Common myeloid progenitor, CD34-positive (primary cell): ENCODE measurements at regions not wholly inside any gene's neighbourhood (a gene's known extent, or its start where the extent isn't known, plus 50 kb on each side); places are given as distances from the start of the nearest gene placed in this dataset.

ENCODE experiments used
- CTCF ChIA-PET: fragments of 350-600 bp; sonication (Branson Sonifier 250); formaldehyde crosslinking; loops from one replicate; lab custom pipeline; 2021; ENCODE audit warnings: antibody characterized with exemption; lab: Charles Lee
- POLR2A ChIA-PET: fragments of 350-600 bp; sonication (Branson Sonifier 250); formaldehyde crosslinking; loops from one replicate; lab custom pipeline; 2021; ENCODE audit warnings: antibody characterized with exemption; lab: Charles Lee
- DNase-seq, 3 donors: peaks; one replicate each; pipeline versions ENCODE4 v3.0.0 to v3.0.0-alpha.2; 2013
- H3K27ac ChIP-seq, 2 experiments: 1 replicate in 1 of 2; 2 replicates in 1 of 2; pipeline ENCODE4 v1.7.0; 2013; ENCODE audit warnings: inconsistent platforms in 2 of 2, low read length in 2 of 2, mild to moderate bottlenecking in 2 of 2, low read depth in 1 of 2, moderate library complexity in 1 of 2; ENCODE audit not compliant: severe bottlenecking in 2 of 2, insufficient read depth in 1 of 2, poor library complexity in 1 of 2
- H3K27me3 ChIP-seq, 5 experiments: replicated peaks in 2 of 5; 1 replicate in 3 of 5; 2 replicates in 2 of 5; pipeline versions ENCODE4 v1.6.1 to v1.7.0; 2013; ENCODE audit warnings: low read length in 4 of 5, mild to moderate bottlenecking in 2 of 5, moderate library complexity in 2 of 5, inconsistent platforms in 1 of 5; ENCODE audit not compliant: insufficient read depth in 5 of 5, control insufficient read depth in 4 of 5
- H3K36me3 ChIP-seq, 4 experiments: 1 replicate in 2 of 4; 2 replicates in 2 of 4; pipeline versions ENCODE4 v1.6.1 to v1.7.0; 2013; ENCODE audit warnings: low read length in 3 of 4, control low read depth in 1 of 4, mild to moderate bottlenecking in 1 of 4; ENCODE audit not compliant: control insufficient read depth in 4 of 4, insufficient read depth in 4 of 4
- H3K4me1 ChIP-seq, 4 experiments: 1 replicate in 3 of 4; 2 replicates in 1 of 4; pipeline versions ENCODE4 v1.6.1 to v1.7.1; 2013; ENCODE audit warnings: low read length in 3 of 4, mild to moderate bottlenecking in 3 of 4, control low read depth in 1 of 4, inconsistent platforms in 1 of 4, moderate library complexity in 1 of 4; ENCODE audit not compliant: control insufficient read depth in 4 of 4, insufficient read depth in 4 of 4; ENCODE audit errors: control extremely low read depth in 1 of 4
- H3K4me3 ChIP-seq, 7 experiments: 1 replicate in 4 of 7; 2 replicates in 3 of 7; pipeline versions ENCODE4 v1.5.1 to v1.7.0; 2013; ENCODE audit warnings: mild to moderate bottlenecking in 7 of 7, low read length in 6 of 7, moderate library complexity in 6 of 7, inconsistent platforms in 2 of 7, low read depth in 2 of 7, control low read depth in 1 of 7; ENCODE audit not compliant: insufficient read depth in 4 of 7, control insufficient read depth in 1 of 7; ENCODE audit errors: extremely low read depth in 1 of 7
- H3K9me3 ChIP-seq, 5 experiments: 1 replicate in 4 of 5; 2 replicates in 1 of 5; pipeline versions ENCODE4 v1.6.1 to v1.7.1; 2013; ENCODE audit warnings: low read length in 4 of 5, mild to moderate bottlenecking in 2 of 5, inconsistent platforms in 1 of 5, low read depth in 1 of 5, moderate library complexity in 1 of 5; ENCODE audit not compliant: control insufficient read depth in 4 of 5, insufficient read depth in 2 of 5; ENCODE audit errors: control extremely low read depth in 1 of 5
- WGBS: methylation state at CpG from one replicate; pipeline ENCODE4 v1.1.5; 2013; ENCODE audit not compliant: insufficient coverage; 5-methylcytosine and 5-hydroxymethylcytosine counted together

GRCh38 chr3:190926619-190927018, 64.1 kb upstream of the GMNC start:
- no peaks in the 10 kb centered on the region for H3K9me3 ChIP-seq
- 93% methylated on average over 2 of the region's 3 CpGs for WGBS
- no peaks in the 10 kb centered on the region for H3K4me1 ChIP-seq
- H3K27me3 ChIP-seq, result no peaks in the 10 kb centered on the region
- POLR2A ChIA-PET, result no interaction called here
- no peak overlapping the region for H3K4me3 ChIP-seq
- H3K36me3 ChIP-seq, result no peaks in the 10 kb centered on the region
- no peak overlapping the region for H3K27ac ChIP-seq
- CTCF ChIA-PET, result interaction anchor here (1.3 kb wide), 1 partner anchor 63 kb away, joined by 3 read pairs; no protein-coding TSS in a partner anchor
- DNase-seq, result no peak

- POLR2A ChIA-PET, result no interaction called here
- no CpG with 5 or more reads among the region's 5 CpGs for WGBS
- Histone ChIP-seq H3K27me3 (peaks cover 0 to 11% (median 0%) of the 10 kb centered on the region in 5 experiments), H3K4me3 (no peak overlapping the region), H3K36me3 (no peaks in the 10 kb centered on the region), H3K27ac (no peak overlapping the region), H3K9me3 (peaks cover 0 to 3% (median 0%) of the 10 kb centered on the region in 5 experiments), H3K4me1 (no peaks in the 10 kb centered on the region)
- DNase-seq, result no peak
- CTCF ChIA-PET, result no interaction called here
Measured at GRCh38 chr3:190912736-190913135, 50.2 kb upstream of the GMNC start.
